ENCODE measurements at regions not wholly inside any gene's neighbourhood (a gene's known extent, or its start where the extent isn't known, plus 50 kb on each side); places are given as distances from the start of the nearest gene placed in this dataset.

DNA sequence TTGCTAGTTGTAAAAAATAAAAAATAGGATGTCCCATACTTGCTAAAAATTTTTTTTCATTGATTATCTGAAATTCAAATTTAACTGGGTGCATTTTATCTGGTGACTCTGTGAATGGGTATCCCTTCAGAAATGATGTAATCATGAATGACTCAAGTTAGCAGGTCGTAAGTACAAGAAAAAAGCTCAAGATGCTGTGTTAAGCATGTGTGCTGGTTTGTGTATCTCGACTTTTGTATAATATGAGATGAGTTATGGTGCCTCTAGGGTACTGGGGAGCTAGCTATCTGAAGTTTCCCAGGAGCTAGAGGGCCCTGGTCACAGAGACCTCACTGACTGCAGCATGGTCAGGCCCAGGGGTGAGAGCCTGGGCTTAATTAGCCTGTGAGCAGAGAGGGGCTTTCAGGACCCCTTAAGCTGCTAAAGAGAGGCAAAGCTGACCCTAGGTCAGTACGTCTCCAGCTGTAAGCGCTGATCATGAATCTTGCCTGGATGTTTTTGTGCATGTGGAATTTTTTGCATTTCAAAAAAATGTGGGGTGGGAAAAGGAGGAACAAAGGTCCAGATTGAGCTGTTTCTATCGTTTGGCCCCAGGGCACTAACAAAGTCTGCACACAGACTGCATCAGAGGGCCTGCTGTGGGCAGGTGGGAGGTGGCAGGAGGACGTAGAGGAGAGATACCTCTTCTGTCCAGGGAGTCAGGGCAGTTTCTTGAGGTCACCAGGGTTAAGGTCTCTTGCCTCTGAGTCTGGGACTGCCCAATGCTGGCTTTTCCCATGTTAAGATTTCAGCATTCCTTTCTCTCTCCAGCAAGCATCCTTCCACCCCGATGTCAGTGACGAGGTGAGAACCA is 233.2 kb upstream of the TPM1 start:
- Histone ChIP-seq H4K20me1 (ENCODE audit: insufficient read depth) (no peaks in the 10 kb centered on the region), H3K4me3 (no peak overlapping the region), H3F3A (ENCODE audit: insufficient read depth, low read depth) (no peaks in the 10 kb centered on the region), H3K27ac (0 out of 2 replicates have a peak overlapping the region, but pooled peaks have one; percentile 34), H3K4me2 (peak overlapping the region; percentile 50), H3K9me2 (ENCODE audit: insufficient read depth) (no peaks in the 10 kb centered on the region), H3K4me1 (replicated peaks; ENCODE audit: insufficient read depth) (peaks cover 34% of the 10 kb centered on the region), H2AFZ (no peak overlapping the region), H3K36me3 (ENCODE audit: low read depth) (no peaks in the 10 kb centered on the region), H3K27me3 (ENCODE audit: insufficient read depth, low read depth) (no peaks in the 10 kb centered on the region), H3K9me3 (ENCODE audit: insufficient read depth, low read depth) (no peaks in the 10 kb centered on the region), H3K79me2 (ENCODE audit: low read depth) (no peaks in the 10 kb centered on the region)
- POLR2A ChIA-PET (ENCODE audit: unreplicated experiment): no interaction called here
- BruUV-seq (replicated peaks): no TSS peak
- no peak for TF ChIP-seq EZH2 (IDR thresholded peaks at IDR 0.05; ENCODE audit: low read depth)
- TF ChIP-seq, protein P1, sequence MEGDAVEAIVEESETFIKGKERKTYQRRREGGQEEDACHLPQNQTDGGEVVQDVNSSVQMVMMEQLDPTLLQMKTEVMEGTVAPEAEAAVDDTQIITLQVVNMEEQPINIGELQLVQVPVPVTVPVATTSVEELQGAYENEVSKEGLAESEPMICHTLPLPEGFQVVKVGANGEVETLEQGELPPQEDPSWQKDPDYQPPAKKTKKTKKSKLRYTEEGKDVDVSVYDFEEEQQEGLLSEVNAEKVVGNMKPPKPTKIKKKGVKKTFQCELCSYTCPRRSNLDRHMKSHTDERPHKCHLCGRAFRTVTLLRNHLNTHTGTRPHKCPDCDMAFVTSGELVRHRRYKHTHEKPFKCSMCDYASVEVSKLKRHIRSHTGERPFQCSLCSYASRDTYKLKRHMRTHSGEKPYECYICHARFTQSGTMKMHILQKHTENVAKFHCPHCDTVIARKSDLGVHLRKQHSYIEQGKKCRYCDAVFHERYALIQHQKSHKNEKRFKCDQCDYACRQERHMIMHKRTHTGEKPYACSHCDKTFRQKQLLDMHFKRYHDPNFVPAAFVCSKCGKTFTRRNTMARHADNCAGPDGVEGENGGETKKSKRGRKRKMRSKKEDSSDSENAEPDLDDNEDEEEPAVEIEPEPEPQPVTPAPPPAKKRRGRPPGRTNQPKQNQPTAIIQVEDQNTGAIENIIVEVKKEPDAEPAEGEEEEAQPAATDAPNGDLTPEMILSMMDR (conservative IDR thresholded peaks at IDR 0.05): no peak
- intact Hi-C loops (cut with micrococcal nuclease; ENCODE audit: unreplicated experiment): no loop called here
- peak in 1 of 2 experiments; percentile 48 for DNase-seq
- CTCF ChIA-PET: no interaction called here

DNA sequence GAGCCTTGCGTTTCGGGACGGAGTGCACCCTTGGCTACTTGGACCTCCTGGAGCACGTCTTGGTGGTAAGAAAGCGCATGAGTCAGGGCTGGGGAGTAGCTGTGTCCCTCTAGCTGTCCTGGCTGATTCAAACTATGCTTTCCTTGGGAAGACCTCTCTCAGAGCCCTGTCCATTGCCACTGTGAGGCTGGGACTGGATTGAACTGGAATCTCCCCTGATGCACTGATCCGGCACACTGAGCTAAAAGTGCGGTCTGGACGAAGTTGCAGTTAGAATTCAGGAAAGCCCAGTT is 232.6 kb upstream of the TPM1 start:
- peaks cover 34% of the 10 kb centered on the region for H3K4me1 ChIP-seq (replicated peaks; ENCODE audit: insufficient read depth)
- no peaks in the 10 kb centered on the region for H3K79me2 ChIP-seq (ENCODE audit: low read depth)
- H4K20me1 ChIP-seq (ENCODE audit: insufficient read depth): no peaks in the 10 kb centered on the region
- no peaks in the 10 kb centered on the region for H3K36me3 ChIP-seq (ENCODE audit: low read depth)
- intact Hi-C loops (cut with micrococcal nuclease; ENCODE audit: unreplicated experiment): no loop called here
- no peaks in the 10 kb centered on the region for H3K9me3 ChIP-seq (ENCODE audit: insufficient read depth, low read depth)
- TF ChIP-seq, protein P1 (conservative IDR thresholded peaks at IDR 0.05): no peak
- TF ChIP-seq EZH2 (IDR thresholded peaks at IDR 0.05; ENCODE audit: low read depth): no peak
- ChIA-PET CTCF (no interaction called here), POLR2A (ENCODE audit: unreplicated experiment) (no interaction called here)
- H2AFZ ChIP-seq: no peak overlapping the region
- H3K4me3 ChIP-seq: no peak overlapping the region
- no peak for DNase-seq
- no peaks in the 10 kb centered on the region for H3K9me2 ChIP-seq (ENCODE audit: insufficient read depth)
- no peaks in the 10 kb centered on the region for H3F3A ChIP-seq (ENCODE audit: insufficient read depth, low read depth)
- BruUV-seq (replicated peaks): no TSS peak
- H3K27me3 ChIP-seq (ENCODE audit: insufficient read depth, low read depth): no peaks in the 10 kb centered on the region
- 0 out of 2 replicates have a peak overlapping the region, but pooled peaks have one; percentile 34 for H3K27ac ChIP-seq
- H3K4me2 ChIP-seq: no peak overlapping the region

DNA sequence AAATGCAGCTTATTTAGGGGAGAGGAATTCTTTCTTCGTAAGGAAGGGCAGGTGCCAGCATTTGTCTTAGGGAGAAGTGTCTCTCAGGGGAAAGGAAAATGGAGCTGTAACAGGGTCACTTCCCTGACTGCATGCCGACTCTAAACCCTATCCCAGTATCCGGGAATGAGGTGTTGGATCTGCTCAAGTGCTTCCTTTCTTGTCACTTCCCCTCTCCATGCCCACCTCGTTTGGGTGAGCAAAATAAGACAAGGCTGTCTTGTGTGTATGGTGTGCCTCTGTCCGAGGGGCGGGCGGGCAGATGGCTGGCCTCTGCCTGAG is 230.1 kb upstream of the TPM1 start:
- peaks cover 34% of the 10 kb centered on the region for H3K4me1 ChIP-seq (replicated peaks; ENCODE audit: insufficient read depth)
- peak overlapping the region; percentile 50 for H3K4me2 ChIP-seq
- no peaks in the 10 kb centered on the region for H3K36me3 ChIP-seq (ENCODE audit: low read depth)
- BruUV-seq (replicated peaks): no TSS peak
- H3K9me2 ChIP-seq (ENCODE audit: insufficient read depth): no peaks in the 10 kb centered on the region
- no peak overlapping the region for H3K4me3 ChIP-seq
- ChIA-PET CTCF (no interaction called here), POLR2A (ENCODE audit: unreplicated experiment) (interaction anchor here (0.9 kb wide), 1 partner anchor 836 kb away, joined by 4 read pairs; no protein-coding TSS in a partner anchor)
- no peaks in the 10 kb centered on the region for H3K79me2 ChIP-seq (ENCODE audit: low read depth)
- no peak for DNase-seq
- H3F3A ChIP-seq (ENCODE audit: insufficient read depth, low read depth): no peaks in the 10 kb centered on the region
- H3K27ac ChIP-seq: no peak overlapping the region
- no peaks in the 10 kb centered on the region for H4K20me1 ChIP-seq (ENCODE audit: insufficient read depth)
- H3K27me3 ChIP-seq (ENCODE audit: insufficient read depth, low read depth): no peaks in the 10 kb centered on the region
- no peaks in the 10 kb centered on the region for H3K9me3 ChIP-seq (ENCODE audit: insufficient read depth, low read depth)
- intact Hi-C loops (cut with micrococcal nuclease; ENCODE audit: unreplicated experiment): no loop called here
- TF ChIP-seq EZH2 (IDR thresholded peaks at IDR 0.05; ENCODE audit: low read depth): no peak
- TF ChIP-seq, protein P1 (conservative IDR thresholded peaks at IDR 0.05): no peak
- H2AFZ ChIP-seq: no peak overlapping the region
